ENCODE measurements at regions not wholly inside any gene's neighbourhood (a gene's known extent, or its start where the extent isn't known, plus 50 kb on each side); places are given as distances from the start of the nearest gene placed in this dataset.
A peak's percentile ranks its signal among the peaks of the same experiment; 100 is the strongest.

DNA sequence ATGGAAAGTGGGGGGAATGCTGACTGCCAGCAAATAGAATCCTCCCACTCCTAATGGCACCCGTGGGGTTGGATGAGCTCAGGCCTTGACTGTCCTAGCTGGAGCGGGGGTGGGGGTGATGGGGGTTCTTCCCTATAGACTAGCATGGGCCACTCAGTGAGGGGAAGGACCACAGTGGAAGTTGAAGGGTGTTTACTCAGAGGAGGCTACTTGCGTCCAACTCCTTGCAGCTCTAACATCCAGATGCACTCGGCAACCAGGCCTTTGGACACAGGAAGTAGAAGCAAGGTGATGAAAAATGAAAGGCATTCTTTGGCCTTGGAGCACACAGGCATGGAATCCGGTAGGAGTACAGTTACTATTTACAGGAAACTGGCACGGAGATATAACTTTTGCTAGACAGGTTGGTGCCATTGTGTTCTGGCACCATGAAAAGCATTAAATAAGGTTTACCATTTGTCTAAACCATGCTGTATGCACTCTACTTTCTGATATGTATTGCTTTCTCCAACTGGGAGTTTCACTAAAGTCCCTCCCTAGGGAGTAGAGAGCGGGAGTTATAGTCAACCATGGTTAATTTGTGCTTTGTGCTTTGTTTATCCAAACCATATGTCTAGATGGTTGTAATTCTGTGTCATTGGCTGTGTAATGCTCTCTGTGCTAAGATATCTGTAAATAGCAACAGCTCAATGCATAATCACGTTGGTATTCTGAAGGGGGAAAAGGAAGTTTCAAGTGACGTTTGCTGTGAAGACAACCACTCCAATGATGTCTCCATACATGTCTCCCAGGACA lies 125.3 kb downstream of the TSHZ3 start:
- peak; percentile 11 for DNase-seq

GRCh38 chr19:31220540-31220939 lies 128.7 kb downstream of the TSHZ3 start:
- DNase-seq: no peak

- DNase-seq: no peak
Measured at GRCh38 chr19:31214997-31215396, 134.2 kb downstream of the TSHZ3 start.

- DNase-seq: peak; percentile 19
Measured at GRCh38 chr19:31214086-31214485, 135.2 kb downstream of the TSHZ3 start.

DNA sequence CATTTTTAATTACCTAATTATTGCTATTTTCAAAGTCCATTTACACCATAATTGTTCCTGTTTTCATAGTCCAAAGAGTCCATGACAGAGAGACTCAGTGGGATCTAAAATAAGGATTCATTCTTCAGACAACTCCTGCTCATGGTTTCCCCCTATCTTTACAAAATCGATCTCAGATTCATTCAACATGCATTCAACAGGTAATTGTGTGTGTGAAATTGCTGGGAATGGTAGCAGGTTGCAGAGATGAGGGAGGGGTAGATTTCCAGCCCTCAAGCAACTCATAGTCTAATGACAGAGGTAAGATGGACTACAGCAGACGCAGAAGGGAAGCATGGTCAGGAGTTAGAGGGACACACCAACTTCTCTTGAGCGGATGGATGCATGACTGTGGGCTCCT lies 138.1 kb downstream of the TSHZ3 start:
- no peak for DNase-seq

GRCh38 chr19:31205887-31206518 lies 143.2 kb downstream of the TSHZ3 start:
- DNase-seq: no peak

DNA sequence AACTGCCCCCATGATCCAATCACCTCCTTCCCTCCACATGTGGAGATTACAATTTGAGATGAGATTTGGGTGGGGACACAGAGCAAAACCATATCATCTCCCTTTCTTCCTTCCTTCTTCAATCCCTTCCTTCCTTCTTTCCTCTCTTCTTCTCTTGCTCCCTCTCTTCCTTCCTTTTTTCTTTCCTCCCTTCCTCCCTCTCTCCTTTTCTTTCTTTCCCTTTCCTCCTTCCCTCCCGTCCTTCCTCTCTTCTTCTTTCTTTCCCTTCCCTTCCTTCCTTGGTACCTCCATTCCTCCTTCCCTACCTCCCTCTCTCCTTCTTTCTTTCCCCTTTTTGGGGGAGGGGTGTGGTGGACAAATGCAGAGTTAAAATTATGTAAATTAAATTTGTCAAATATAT lies 145.1 kb downstream of the TSHZ3 start:
- DNase-seq: no peak

DNA sequence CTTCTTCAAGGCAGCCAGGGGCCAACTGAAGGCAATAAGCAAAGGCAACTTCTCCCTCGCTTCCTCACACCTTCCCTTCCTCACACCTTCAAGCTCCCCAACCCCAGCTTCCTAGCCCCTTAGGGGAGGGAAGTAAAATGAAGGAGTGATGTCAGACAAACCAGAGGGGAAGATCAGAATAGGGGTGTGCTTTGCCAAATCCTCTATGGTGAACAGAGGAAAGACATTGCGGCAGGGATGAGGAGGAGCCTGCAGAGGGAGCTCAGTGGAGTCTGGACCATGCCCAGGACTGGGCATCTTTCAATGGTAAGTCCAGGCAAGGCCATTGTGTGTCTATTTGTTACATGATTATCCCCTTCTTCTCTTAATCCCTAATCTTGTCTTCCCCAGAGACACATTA lies 164.0 kb downstream of the TSHZ3 start:
- DNase-seq: no peak

DNA sequence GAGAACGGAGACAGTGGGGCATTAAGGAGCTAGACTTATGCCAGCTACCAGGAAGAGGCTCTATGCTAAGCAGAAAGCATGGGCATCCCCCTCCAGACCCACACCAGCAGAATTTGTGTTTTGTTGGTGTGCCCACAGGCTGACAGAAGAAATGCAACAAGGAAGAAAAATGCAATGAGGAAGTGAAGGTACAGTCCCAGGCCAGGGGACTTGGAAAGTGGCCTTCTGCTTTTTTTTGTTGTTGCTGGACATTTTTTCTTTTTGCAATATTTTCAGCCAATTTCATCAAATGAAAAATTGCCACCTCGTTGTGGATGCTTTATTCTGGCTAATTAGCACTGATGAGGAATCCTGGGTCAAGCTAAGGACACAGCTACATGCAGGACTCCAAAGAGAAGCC lies 167.7 kb downstream of the TSHZ3 start:
- DNase-seq: no peak

DNA sequence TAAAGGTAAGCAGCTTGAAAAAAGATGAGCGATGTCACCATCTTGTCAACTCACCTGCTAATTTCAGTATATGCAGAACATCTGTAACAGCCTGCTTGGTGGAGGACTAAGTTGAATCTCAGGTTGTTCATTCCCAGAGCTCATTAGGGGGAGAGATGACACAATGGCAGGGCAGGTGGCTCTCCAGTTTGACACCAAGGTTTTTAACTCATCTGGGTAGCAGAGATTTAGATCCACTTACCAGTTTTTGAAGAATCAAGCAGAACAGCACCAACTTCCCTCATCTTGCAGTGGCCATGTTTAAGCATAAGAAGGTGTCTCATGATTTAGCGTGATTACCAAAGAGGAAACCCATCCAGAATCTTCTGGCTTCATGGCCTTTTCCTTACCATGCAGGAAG lies 168.3 kb downstream of the TSHZ3 start:
- DNase-seq: no peak

DNA sequence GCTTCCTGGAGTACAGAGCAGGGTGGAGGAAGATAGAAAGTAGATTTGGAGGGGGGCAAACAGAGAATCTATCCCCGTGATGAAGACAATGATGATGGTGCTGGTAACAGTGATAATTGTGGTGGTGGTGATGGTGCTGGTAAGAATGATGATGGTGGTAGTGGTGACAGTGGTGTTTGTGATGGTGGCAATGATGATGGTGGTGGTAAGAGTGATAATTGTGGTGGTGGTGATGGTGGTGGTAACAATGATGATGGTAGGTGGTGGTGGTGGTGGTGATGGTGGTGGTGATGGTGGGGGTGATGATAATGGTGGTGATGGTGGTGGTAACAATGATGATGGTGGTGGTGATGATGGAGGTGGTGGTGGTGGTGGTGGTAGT lies 169.8 kb downstream of the TSHZ3 start:
- no peak for DNase-seq

GRCh38 chr19:31178833-31179470 lies 170.3 kb downstream of the TSHZ3 start:
- DNase-seq: no peak

DNA sequence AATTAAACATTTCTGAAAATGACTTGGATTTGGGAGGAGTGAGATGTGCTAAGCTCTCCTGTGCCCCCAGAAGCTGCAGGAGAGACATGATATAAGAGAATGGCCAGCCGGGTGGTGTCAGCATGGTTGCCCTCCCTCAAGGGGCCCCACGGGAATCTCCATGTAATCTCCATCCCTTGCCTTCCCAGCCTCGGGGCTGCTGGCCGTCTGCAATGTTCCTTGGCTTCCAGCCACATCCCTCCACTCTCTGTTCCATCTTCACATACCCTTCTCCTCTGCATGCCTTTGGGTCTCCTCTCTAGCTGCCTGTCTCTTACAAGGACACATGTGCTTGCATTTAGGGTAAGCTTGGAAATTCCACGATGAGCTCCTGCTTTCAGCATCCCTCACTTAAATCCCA lies 172.0 kb downstream of the TSHZ3 start:
- DNase-seq: no peak

DNA sequence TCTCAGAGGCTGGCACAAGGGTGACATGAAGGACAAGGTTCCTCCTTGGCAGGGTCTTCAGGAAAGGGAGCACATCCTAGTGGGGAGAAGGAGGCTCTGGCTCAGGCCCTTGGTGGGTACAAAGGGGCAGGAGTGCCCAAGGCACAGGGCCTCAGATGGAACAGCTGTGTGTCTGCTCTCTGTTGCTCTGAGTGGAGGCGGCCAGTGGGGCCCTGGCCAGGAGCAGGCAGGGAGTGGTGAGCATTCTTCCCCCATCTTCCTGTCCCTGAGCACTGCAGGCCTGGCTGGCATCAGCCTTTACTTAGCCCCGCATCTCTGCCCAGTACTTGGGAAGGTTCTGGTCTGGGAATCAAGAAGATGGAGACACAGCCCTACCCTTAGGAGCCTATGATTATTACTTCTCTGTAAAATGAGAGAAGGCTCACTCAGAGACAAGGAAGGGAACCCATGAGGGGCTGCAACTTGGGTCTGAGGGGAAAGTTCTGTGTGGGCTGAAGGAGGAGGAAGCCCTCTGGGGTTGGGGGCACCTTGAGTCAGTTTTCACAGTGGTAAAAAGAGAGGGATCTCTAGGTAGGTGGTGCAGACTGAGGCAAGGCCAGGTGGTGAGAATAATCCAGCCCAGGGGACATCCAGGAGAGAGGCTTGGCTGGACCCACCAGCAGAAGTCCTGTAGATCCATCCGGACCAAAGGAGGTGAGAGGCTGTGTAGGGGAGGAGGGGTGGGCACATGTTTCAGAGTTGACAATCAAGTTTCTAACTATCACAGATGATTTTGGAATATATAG lies 173.5 kb downstream of the TSHZ3 start:
- DNase-seq: no peak

- no peak for DNase-seq
Measured at GRCh38 chr19:31174948-31175347, 174.3 kb downstream of the TSHZ3 start.

DNA sequence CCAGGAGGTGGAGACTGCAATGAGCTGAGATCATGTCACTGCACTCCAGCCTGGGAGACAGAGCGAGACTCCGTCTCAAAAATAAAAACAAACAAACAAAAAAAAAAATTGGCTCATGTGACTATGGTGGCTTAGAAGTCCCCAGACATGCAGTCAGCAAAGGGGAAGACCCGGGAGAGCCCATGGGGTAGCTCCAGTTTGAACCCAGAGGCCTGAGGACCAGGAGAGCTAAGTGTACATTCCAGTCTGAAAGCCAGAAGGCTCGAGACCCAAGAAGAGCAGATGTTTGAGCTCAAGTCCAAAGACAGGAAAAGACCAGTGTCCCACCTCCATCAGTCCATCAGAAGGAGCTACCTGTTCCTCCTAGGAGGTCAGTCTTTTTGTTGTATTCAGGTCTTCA lies 175.2 kb downstream of the TSHZ3 start:
- DNase-seq: no peak

DNA sequence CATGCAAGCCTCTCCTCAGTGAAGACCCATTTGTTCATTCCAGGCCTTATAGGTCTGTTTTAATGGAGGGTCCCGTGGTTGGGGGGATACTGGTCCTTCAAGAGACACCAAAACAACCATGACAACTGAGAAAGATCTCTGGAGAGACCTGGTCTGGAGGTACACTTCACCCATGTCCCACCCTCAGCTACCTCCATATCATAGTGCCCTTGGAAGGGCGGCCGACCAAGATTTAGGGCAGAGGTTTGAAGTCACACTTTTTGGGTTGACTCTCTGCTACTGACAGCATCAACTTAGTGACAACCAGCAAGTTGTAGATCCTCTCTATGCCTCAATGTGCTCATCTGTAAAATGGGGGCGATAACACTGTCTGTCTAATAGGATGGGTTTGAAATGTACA lies 177.3 kb downstream of the TSHZ3 start:
- DNase-seq: no peak

GRCh38 chr19:31170046-31170445 lies 179.2 kb downstream of the TSHZ3 start:
- DNase-seq: no peak

DNA sequence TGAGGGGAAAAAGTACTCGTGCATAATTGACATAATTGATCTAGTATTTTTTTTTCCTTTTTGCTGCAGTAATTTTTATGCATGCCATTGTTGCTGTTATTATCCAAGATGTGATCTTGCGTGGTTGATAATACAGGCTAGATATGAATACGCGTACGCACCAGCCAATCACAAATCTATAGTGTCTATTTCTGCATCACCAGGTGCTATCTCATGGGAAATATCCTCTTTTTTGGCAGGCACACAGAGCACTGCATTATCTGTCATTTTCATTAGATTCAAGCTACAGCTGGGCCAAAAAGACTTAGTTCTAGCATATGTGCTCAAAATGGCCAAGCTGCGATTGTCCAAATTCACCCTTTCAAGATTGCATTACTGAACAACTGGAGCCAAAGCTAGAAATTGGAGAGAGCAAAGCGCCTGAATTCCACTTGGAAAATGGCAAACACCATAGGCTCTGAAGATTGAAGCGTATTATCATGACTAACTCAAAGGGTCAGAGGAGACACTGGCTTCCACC lies 181.1 kb downstream of the TSHZ3 start:
- DNase-seq: no peak

GRCh38 chr19:31167690-31168089 lies 181.5 kb downstream of the TSHZ3 start:
- DNase-seq: no peak

- no peak for DNase-seq
Measured at GRCh38 chr19:31166206-31166605, 183.0 kb downstream of the TSHZ3 start.

DNA sequence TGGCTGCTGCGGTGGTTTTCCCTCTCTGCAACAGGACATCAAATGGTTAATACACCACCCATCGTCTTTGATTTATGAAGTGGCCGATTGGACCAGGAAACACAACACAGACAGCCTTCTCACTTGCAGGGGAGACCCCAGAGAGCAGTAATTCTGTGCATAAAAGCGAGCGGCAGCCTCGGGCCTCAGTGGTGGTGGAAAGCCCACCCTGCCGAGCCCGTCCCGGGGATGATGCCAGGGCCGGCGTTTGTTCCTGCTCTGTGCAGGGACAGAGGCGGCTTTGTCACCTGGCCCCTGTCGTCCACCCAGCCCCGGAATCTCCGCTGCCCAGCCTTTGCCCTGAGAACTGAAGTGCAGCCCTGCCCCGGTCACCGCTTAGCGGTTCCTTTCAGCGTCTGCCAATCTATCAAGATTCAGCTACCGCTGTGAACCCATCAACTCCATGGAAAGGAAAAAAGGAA lies 184.4 kb downstream of the TSHZ3 start:
- peak; percentile 25 for DNase-seq
